Activated T-cell treated with anti-CD3 and anti-CD28 coated beads, Interleukin-2, amount 50 U/mL, for 72 hours (primary cell): ENCODE measurements at regions not wholly inside any gene's neighbourhood (a gene's known extent, or its start where the extent isn't known, plus 50 kb on each side); places are given as distances from the start of the nearest gene placed in this dataset.
"Not testable (repeated sequence)": the region's sequence is repeated elsewhere in the genome, so short reads cannot be mapped to it uniquely, and the experiment has no call there.

Experiments used
- ATAC-seq, 2 donors: fragments of 150-1000 bp; cut with Tn5 transposase; replicated peaks in 1 of 2; 2 replicates each; pipeline ENCODE4 v1.10.0; 2021; ENCODE audit warnings: moderate library complexity in 2 of 2, mild to moderate bottlenecking in 1 of 2
- DNase-seq, 2 donors: peaks; one replicate each; pipeline ENCODE4 v3.0.0; 2021 to 2022; ENCODE audit warnings: mixed read lengths in 1 of 2
- H3K27ac Mint-ChIP-seq: one replicate; pipeline ENCODE4 v1.8.0; 2022; ENCODE audit warnings: mild to moderate bottlenecking, moderate library complexity, mixed read lengths
- H3K27me3 Mint-ChIP-seq: one replicate; pipeline ENCODE4 v1.8.0; 2022; ENCODE audit warnings: low read depth, mixed read lengths
- H3K36me3 Mint-ChIP-seq, 2 donors: one replicate each; pipeline ENCODE4 v1.8.0; 2022; ENCODE audit warnings: mixed read lengths in 2 of 2, mild to moderate bottlenecking in 1 of 2; ENCODE audit not compliant: insufficient read depth in 2 of 2
- H3K4me1 Mint-ChIP-seq: one replicate; pipeline ENCODE4 v1.8.0; 2022; ENCODE audit warnings: low read depth, mixed read lengths
- H3K4me3 Mint-ChIP-seq, 2 donors: one replicate each; pipeline ENCODE4 v1.8.0; 2022; ENCODE audit warnings: mild to moderate bottlenecking in 2 of 2, mixed read lengths in 2 of 2, moderate library complexity in 2 of 2
- H3K9me3 Mint-ChIP-seq, 2 donors: one replicate each; pipeline ENCODE4 v1.8.0; 2022; ENCODE audit warnings: mixed read lengths in 2 of 2

DNA sequence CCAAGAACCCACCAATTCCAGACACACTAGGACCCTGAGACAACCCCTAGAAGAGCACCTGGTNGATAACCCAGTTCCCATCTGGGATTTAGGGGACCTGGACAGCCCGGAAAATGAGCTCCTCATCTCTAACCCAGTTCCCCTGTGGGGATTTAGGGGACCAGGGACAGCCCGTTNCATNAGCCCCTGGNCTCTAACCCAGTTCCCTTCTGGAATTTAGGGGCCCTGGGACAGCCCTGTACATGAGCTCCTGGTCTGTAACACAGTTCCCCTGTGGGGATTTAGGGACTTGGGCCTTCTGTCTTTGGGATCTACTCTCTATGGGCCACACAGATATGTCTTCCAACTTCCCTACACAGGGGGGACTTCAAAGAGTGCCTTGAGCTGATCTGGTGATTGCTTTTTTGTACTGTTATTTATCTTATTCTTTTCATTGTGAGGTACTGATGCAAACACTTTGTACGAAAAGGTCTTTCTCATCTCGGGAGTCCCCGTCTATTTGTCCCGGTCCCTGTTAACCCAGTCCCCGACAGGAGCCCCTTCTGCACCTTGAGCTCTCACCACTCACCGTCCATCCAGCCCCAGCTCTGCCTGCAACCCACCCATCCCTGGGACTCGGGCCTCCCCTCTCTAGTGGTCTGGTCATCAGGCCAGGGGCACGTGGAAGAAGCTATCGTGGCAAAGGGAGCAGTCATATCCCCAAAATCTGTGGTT is 58.2 kb upstream of the PLCXD1 start:
- H3K27me3 Mint-ChIP-seq, H3K4me3 Mint-ChIP-seq, H3K27ac Mint-ChIP-seq, DNase-seq, H3K36me3 Mint-ChIP-seq, H3K9me3 Mint-ChIP-seq, H3K4me1 Mint-ChIP-seq: not testable (repeated sequence)
- ATAC-seq = peak in 1 of 2 donors; percentile 35

DNA sequence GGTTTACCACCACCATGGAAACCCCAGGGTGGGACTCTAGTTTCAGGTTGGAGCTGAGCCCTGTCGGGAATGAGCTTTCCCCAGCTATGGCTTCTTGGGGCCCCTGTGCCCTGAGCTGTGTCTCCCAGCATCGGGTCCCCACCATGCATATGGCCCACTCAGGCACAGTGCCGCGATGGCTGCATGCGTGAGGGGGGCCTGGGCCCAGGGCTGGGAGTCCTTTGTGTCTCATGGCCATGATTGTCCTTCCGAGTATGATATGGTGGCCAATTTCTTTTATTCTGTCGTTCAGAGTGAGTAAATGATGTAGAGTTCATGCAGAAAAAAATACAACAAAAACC is 57.7 kb upstream of the PLCXD1 start:
- not testable (repeated sequence) for H3K9me3 Mint-ChIP-seq, DNase-seq, H3K36me3 Mint-ChIP-seq, ATAC-seq, H3K27me3 Mint-ChIP-seq, H3K4me1 Mint-ChIP-seq, H3K27ac Mint-ChIP-seq, H3K4me3 Mint-ChIP-seq

GRCh38 chrX:226474-227164 is 54.6 kb upstream of the PLCXD1 start:
- H3K4me1 Mint-ChIP-seq, H3K27ac Mint-ChIP-seq, H3K27me3 Mint-ChIP-seq, H3K36me3 Mint-ChIP-seq, H3K9me3 Mint-ChIP-seq, DNase-seq, H3K4me3 Mint-ChIP-seq: not testable (repeated sequence)
- peak; percentile 65 to 74 for ATAC-seq

DNA sequence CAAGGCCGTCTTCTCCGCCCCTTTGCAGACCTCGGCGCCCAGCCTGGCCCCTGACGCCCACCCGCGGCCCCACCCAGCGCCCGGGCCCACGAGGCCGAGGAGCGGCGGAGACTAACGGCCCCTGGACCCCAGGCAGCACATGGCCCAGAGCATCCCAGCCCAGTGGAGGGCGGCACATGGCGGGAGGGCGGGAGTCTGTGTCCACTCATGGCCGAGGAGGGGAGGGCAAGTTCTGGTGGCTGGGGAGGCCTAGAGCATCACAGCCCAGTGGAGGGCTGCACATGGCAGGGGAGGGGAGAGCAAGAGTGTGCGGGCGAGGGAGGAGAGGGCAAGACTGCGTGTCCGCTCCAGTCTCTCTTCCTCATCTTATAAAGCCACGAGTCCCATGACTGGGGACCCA is 53.8 kb upstream of the PLCXD1 start:
- not testable (repeated sequence) for H3K9me3 Mint-ChIP-seq, H3K4me3 Mint-ChIP-seq, DNase-seq, ATAC-seq, H3K36me3 Mint-ChIP-seq, H3K27ac Mint-ChIP-seq, H3K27me3 Mint-ChIP-seq, H3K4me1 Mint-ChIP-seq
